ENCODE measurements at regions not wholly inside any gene's neighbourhood (a gene's known extent, or its start where the extent isn't known, plus 50 kb on each side); places are given as distances from the start of the nearest gene placed in this dataset.

DNA sequence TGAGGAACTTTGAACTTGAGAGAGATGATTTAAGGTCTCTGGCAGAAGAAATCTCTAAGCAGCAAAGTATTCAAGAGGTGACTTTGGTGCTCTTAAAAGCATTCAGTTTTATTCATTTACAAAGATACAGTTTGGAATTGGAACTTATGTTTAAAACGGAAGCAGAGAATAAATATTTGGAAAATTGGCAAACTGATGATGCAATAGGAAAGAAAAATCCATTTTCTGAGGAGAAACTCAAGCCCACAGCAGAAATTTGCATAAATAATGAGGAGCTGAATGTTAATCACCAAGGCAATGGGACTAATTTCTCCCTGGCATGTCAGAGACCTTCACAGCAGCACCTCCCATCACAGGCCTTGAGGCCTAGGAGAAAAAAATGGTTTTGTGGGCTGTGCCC, 1022.5 kb upstream of the CHAC2 start:
- no peak for DNase-seq (ENCODE audit: low read depth, low spot score)
- no peak overlapping the region for H3K4me3 ChIP-seq (ENCODE audit: low read length)

DNA sequence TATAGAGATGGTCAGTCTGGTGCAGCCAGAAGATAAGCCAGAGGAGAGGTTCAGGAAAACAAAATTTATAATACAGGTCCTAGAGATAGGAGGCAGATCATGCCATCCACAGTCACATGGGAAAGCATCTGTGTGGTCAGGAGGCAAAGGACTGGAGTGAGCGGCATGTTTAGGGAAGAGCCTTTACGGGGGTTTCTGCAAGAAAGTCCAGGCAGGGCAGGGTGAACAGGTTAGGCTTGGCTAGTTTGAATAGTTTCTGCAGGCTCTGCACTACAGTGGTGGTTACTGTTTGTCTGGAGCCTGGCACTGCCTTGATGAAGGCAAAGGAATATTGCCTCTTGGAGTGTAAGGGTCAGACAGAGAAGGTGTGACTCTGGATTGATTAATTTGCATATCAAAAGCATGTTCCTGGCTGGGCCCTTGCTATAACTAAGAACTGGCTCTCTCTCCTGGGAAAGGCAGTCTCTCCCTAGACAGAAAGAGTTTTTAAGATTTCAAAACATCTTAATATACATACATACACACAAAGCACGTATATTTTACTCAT, 1034.7 kb upstream of the CHAC2 start:
- no peak overlapping the region for H3K4me3 ChIP-seq (ENCODE audit: low read length)
- DNase-seq (ENCODE audit: low read depth, low spot score) = no peak

DNA sequence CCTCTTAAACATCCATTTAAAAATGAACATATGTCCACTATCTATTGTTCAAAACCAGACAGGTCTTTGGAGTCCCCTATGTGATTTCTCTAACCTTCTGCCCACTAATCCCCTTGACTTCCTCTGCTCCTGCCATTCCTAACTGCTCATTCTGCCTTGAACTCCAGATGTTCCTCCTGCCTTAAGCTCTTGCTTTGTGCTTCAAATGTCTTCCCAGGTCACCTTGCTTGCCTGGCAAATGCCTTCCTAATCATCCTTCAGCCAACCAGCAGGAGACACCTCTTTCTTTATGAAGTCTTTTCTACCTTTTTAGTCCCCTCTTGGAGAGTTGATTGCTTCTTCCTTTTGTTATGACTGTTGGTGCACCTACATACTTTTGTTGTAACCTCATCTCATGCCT, 1043.0 kb upstream of the CHAC2 start:
- no peak overlapping the region for H3K4me3 ChIP-seq (ENCODE audit: low read length)
- no peak for DNase-seq (ENCODE audit: low read depth, low spot score)

DNA sequence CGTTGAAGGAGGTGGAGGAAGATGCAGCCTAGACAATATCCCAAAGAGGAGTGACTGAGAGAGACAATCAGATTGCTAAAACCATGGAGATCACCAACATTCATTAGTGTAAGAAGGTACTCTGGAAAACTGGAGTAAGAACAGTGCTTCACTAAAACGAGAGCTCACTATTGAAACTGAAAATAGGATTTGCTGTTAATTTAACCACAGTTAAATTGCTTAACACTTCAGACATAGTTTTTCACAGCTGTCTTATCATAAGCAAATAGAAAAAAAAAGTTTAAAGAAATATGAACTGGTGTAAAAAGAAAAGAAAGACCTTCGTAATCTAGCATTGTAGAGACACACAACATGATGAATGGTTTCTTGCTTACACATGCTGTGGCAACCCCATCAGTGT, 1049.8 kb upstream of the CHAC2 start:
- DNase-seq (ENCODE audit: low read depth, low spot score) = no peak
- no peak overlapping the region for H3K4me3 ChIP-seq (ENCODE audit: low read length)

DNA sequence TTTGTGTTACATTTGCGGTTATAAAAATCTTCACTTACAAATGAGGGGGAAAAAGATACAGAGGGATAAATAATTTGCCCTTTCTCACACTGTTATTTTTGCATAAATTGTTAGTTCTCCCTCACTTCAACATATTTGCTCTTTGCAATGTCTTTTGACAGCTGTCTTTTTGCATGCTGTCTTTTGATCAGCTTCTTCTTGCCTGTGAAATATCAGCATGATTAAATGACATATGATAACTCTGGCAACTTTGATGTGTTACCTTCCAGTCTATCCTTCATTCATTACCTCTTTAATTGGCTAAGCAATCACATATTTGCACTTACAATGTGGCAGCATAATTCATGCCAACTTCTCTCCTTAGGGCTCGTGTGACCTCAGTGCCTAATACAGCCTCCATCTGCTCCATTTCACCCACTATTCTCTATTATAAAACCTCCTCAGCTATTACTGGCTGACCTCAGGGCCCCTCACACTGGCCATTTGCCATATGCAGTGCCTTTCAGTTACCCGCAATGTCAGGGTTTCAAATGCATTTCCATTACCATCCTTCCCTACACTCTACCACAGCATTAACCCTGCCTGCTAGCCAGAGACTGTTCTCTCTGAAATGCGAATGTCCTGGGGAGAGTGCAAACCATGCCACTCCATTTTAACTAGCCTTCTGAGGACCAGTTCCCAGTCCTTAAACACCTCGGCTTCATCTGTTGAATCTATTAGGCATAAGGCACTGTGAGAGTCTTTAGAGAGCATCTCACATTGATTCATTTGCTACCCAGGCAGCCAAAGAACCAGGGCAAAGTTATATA, 1056.6 kb upstream of the CHAC2 start:
- DNase-seq (ENCODE audit: low read depth, low spot score) = no peak
- no peak overlapping the region for H3K4me3 ChIP-seq (ENCODE audit: low read length)

DNA sequence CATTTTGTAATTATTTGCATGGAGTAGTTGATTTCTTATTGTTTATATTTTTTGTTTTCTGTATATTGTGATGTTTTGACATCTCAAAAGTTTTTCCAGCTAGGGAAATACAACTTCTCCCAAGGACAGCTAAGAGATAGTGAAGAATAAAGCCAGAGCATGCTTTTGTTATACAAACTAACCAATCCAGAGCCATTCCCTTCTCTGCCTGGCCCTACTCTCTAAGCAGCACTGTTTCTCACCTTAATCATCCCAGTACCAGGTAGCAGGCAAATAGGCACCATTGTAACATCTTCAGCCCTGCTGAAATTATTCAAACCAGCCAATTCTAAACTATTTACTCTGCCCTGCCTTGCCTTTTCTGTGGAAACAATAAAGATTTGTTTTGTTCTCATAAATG, 1063.4 kb upstream of the CHAC2 start:
- H3K4me3 ChIP-seq (ENCODE audit: low read length) = no peak overlapping the region
- no peak for DNase-seq (ENCODE audit: low read depth, low spot score)

DNA sequence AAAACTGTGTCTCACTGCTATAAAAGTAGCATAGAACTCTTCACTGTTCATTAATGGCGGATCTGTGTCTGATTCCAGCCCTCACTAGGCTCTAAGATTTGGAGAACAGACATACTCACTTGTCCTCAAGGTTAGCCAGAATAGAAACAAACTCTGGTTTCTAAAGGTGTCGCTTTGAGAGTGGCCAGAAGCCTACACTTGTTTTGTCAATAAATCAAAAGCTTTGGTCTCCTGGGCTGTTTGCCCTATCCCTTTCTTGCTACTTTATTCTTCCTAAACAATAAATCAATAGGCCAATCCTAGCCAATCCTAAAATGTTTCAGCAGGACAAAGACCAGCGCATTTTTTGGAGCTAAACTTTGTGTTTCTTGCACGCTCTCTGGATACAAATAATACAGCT, 1064.6 kb upstream of the CHAC2 start:
- no peak for DNase-seq (ENCODE audit: low read depth, low spot score)
- no peak overlapping the region for H3K4me3 ChIP-seq (ENCODE audit: low read length)

DNA sequence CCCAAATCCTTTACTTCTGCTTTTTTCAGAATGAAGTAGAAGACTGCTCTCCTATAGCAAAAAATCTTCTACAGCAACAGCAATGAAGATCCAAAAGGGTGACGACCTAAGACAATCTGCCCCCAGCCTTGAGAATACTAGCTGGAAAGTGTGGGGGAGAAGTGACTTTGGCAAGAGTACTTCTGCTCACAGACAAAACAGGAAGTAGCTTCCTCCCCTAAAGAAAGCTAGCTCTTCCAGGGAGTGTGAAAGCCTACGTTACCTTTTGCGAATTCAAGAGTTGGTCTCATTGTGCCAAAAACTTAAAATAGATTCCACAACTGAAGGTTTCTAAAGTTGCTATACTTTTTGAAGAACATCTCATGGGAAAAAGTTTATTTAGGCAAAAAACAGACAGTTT, 1069.2 kb upstream of the CHAC2 start:
- no peak overlapping the region for H3K4me3 ChIP-seq (ENCODE audit: low read length)
- no peak for DNase-seq (ENCODE audit: low read depth, low spot score)

DNA sequence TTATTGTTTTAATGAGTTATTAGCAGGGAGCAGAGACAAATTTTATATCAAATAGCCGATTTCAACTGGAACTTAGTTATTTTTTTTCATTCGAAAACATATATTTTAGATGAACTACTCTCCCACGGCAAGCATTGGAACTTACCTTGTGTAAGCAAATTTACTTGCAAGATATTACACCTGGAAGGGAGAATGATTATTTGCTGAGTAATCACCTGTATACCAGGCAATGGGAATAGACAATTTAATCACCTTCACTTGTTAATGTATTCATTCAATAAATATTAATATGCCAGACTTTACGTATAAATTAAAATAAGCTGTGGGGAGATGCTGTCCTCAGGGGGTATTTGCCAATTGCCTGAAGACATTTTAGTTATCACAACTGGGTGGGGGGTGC, 1069.9 kb upstream of the CHAC2 start:
- DNase-seq (ENCODE audit: low read depth, low spot score) = no peak
- H3K4me3 ChIP-seq (ENCODE audit: low read length) = no peak overlapping the region

DNA sequence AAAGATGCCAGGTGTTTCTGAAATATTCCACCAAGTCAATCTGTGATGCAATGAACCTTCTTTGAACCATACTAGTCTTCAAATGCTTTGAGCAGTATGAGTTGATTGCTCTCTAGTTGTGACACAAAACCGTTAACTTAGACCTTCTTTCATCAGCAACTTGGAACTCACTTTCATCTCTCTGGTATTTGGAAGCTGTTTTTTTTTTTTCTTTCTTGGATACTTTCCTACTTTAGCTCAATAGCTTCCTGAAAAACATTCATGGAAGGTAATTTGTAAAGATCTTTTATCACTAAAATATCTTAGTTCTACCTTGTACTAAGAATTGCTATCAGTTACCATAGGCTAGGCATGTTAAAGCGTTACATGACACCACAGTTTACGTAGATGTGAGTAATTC, 1071.9 kb upstream of the CHAC2 start:
- no peak for DNase-seq (ENCODE audit: low read depth, low spot score)
- H3K4me3 ChIP-seq (ENCODE audit: low read length) = no peak overlapping the region

DNA sequence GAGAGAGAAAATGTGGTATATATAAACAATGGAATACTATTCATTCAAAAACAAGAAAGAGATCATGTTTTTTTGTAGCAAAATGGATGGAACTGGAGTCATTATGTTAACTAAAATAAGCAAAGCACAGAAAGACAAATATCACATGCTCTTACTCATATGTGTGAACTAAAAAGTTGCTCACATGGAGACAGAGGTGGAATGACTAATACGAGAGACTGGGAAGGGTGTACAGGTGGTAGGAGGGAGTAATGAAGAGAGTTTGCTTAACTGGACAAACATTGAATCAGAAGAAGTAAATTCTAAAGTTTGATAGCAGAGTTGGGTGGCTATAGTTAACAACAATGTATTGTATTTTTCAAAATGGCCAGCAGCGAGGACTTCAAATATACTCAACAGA, 1080.7 kb upstream of the CHAC2 start:
- H3K4me3 ChIP-seq (ENCODE audit: low read length) = no peak overlapping the region
- no peak for DNase-seq (ENCODE audit: low read depth, low spot score)

DNA sequence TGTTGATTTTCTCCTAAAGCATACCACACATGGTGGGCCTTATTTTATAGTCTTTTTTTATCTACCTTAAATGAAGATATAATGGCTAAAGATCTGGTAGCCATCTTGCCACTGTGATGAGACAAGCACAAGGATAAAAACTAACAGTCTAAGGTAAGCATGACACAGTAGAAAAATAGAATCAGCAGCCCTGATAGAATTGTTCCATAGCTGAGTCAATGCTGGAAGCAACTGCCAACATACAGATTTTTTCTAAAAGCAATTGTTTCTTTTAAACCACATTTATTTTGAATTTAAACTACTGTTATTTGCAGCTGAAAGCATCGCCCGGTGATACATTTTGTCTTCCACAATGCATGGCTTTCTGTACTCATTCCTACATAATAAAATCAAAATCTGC, 1091.5 kb upstream of the CHAC2 start:
- H3K4me3 ChIP-seq (ENCODE audit: low read length) = no peak overlapping the region

DNA sequence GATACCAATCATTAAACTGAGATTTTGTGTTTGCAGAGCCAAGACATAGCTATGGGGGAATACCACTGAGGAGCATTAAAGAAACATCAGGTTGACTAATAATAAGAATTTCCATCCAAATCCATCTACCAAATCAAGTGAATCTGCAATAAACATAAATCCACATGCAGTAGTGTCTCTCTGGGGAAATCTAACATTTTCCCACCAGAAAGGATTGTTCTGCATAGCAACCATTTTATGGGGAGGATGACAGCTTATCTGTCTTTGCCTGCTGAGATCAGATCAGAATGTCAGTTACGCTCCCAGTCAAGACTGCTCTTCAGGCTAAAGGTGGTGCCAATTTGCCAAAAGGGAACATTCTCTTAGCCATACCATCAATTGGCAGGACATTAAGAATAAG, 1098.9 kb upstream of the CHAC2 start:
- no peak for DNase-seq (ENCODE audit: low read depth, low spot score)
- no peak overlapping the region for H3K4me3 ChIP-seq (ENCODE audit: low read length)

More for the DNA sequence above, 1091.5 kb upstream of the CHAC2 start:
- DNase-seq (ENCODE audit: low read depth, low spot score) = no peak

DNA sequence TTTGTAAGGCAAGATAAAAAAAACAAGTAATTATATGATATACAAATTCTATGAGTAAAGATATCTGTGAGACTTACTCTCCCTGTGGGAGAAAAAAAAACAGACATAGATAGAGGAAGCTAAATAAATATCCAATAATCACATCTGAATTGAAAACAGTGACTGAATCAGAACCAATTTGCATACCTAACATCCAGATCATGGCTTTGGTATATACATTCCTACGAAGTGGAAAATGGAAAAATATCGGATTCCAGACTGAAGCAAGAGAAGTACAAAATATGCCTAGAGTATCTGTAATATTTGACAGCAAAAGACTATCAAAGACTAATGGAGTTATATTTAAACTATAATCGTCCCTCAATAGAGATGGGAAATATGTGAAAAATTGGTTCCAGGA, 1108.1 kb upstream of the CHAC2 start:
- no peak for DNase-seq (ENCODE audit: low read depth, low spot score)
- H3K4me3 ChIP-seq (ENCODE audit: low read length) = no peak overlapping the region

DNA sequence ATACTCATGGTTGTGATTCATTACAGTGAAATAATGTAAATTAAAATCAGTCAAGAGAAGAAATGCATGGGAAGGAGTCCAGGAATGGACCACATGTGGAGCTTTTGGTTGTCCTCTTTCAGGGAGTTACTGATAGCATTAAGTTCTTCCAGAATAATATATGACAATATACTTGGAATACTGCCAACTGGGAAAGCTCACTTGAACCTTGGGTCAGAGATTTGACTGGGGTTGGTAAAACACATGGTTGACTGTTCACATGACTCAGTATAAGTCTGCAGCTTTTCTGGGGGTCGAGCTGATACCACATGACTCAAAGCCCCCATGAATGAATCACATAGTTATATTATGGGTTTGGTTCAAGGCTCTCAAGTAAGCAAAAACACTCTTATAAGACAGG, 1109.0 kb upstream of the CHAC2 start:
- no peak overlapping the region for H3K4me3 ChIP-seq (ENCODE audit: low read length)
- DNase-seq (ENCODE audit: low read depth, low spot score) = no peak

DNA sequence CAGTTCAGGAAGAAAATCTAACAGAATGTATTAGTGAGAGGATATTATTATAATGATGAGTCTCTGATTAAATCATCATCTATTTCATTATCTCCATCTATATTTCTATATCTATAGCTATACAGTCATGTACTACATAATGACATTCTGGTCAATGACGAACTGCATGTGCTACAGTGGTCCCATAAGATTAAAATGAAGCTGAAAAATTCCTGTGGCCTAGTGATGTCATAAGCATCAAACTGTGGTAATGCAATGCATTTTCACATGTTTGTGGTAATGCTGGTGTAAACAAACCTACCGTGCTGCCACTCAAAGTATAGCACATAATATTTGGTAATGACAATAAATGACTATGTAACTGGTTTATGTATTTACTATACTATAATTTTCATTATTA, 1127.9 kb upstream of the CHAC2 start:
- no peak overlapping the region for H3K4me3 ChIP-seq (ENCODE audit: low read length)
- DNase-seq (ENCODE audit: low read depth, low spot score) = no peak

DNA sequence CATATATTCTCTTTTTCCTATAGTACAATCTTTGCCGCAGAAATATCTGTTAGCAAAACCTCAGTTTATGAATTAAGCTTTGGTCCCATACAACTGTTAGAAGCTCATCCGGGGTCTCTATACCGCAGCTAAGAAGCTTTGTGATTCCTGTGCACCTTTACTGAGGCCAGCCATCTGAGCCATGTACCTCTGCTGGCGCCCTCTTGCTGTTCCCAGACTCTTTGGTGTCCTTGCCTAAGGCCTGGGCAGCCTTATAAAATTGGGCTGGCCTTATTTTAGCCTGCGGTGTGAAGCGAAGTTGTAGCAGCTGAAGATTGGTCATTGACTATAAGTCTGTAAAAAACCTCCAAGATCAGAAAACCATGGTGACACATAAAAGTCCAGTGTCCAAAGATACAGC, 1135.1 kb upstream of the CHAC2 start:
- DNase-seq (ENCODE audit: low read depth, low spot score) = no peak
- H3K4me3 ChIP-seq (ENCODE audit: low read length) = no peak overlapping the region

DNA sequence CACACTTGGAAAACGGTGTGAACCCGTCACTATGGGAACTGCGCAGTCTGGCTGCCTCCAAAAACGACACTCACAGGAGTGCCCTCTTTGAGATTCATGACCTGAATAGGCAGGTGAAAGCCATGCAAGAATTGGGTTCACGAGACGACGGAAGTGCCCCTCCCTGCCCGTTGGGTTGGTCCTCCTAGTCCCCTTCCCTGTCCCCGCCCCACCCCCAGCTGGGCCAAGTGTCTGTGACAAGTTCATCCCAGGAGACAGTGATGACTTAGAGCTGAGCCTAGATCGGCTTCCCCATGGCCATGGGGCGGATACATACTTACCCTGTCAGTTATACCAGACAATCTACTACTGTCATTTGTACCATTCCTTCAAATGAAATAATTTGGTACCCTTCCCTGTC, 1137.7 kb upstream of the CHAC2 start:
- no peak overlapping the region for H3K4me3 ChIP-seq (ENCODE audit: low read length)
- no peak for DNase-seq (ENCODE audit: low read depth, low spot score)

DNA sequence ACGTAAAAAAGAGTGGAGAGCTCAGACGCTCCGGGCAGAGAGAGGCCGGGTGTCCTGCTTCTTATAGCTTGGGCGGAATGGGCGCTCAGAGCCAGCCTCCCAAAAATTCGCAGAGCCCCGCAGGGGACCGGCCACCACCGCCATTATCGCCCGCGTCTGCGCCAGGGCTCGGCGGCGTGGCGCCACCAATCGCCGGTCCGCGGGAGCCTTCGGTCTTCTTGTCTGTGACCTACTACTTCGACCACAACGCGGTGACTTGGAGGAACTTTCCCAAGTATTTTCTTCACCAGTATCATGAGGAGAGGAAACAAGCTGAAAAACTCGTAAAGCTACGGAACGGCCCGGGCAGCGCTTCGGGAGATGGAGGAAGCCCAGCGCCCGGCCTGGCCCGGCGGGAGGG, 1138.1 kb upstream of the CHAC2 start:
- DNase-seq (ENCODE audit: low read depth, low spot score) = no peak
- no peak overlapping the region for H3K4me3 ChIP-seq (ENCODE audit: low read length)

DNA sequence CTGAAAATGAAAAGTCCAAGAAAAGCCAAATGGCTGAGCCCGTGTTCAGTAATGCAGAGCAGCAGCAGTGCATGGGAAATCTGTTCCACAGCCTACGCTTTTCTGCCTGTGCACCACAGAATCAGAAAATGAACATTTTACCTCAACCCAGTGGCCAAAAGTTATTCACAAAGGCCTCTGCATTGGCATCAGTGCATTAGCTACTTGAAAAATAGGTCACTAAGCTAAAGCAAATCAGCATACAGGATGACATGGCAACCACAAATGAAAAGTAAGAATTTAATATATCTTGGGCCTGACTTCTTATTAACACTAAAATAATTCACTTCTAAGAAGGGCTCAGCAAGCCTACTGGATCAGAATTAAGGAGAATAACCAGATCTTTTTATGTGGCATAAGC, 1145.3 kb upstream of the CHAC2 start:
- no peak overlapping the region for H3K4me3 ChIP-seq (ENCODE audit: low read length)
- DNase-seq (ENCODE audit: low read depth, low spot score) = no peak

DNA sequence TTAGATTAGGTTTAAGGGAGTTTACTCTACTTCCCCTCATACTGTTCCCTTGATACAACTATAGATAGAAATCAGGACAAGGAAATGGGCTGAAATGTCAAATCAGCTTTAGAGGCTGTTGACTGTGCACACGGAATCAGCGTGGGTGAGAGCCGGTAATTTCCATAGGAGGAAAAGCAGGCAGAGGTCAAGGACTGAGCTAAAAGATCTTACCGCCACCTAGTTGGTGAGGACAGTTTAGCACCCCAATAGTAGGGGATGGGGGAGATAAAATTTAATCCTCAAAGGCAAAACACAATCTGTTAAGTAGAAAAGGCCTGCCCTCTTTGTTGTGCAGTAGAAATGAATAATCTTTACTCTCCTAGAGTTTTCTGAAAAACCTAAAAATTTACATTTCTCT, 1154.5 kb upstream of the CHAC2 start:
- no peak overlapping the region for H3K4me3 ChIP-seq (ENCODE audit: low read length)
- DNase-seq (ENCODE audit: low read depth, low spot score) = no peak
